Mesendoderm (in vitro differentiated cells): ENCODE measurements at regions not wholly inside any gene's neighbourhood (a gene's known extent, or its start where the extent isn't known, plus 50 kb on each side); places are given as distances from the start of the nearest gene placed in this dataset.
"Not testable (repeated sequence)": the region's sequence is repeated elsewhere in the genome, so short reads cannot be mapped to it uniquely, and the experiment has no call there.

ENCODE experiments used
- DNase-seq: peaks from one replicate; pipeline ENCODE4 v3.0.0; 2013
- H2AK5ac ChIP-seq: 2 replicates; pipeline ENCODE4 v1.6.1; 2013; ENCODE audit warnings: low read length, inconsistent platforms
- H2BK120ac ChIP-seq: 2 replicates; pipeline ENCODE4 v1.6.1; 2013; ENCODE audit warnings: low read depth, mild to moderate bottlenecking, low read length, moderate library complexity, mixed read lengths
- H2BK15ac ChIP-seq: replicated peaks from 2 replicates; pipeline ENCODE4 v1.6.1; 2013; ENCODE audit warnings: low read depth, mild to moderate bottlenecking, moderate library complexity
- H2BK5ac ChIP-seq: 2 replicates; pipeline ENCODE4 v1.6.1; 2013; ENCODE audit warnings: low read length, inconsistent platforms
- H3K18ac ChIP-seq: 2 replicates; pipeline ENCODE4 v1.6.1; 2013; ENCODE audit warnings: mild to moderate bottlenecking, low read length, mixed read lengths
- H3K23ac ChIP-seq: one replicate; pipeline ENCODE4 v1.6.1; 2013; ENCODE audit warnings: low read length
- H3K27ac ChIP-seq: 2 replicates; pipeline ENCODE4 v1.5.1; 2013; ENCODE audit warnings: low read depth, mild to moderate bottlenecking, inconsistent platforms, low read length, moderate library complexity
- H3K27me3 ChIP-seq: 2 replicates; pipeline ENCODE4 v1.6.1; 2013; ENCODE audit warnings: low read length, control low read depth, mild to moderate bottlenecking, inconsistent platforms; ENCODE audit not compliant: insufficient read depth, poor library complexity
- H3K36me3 ChIP-seq: 2 replicates; pipeline ENCODE4 v1.6.1; 2013; ENCODE audit warnings: low read length, inconsistent platforms; ENCODE audit not compliant: control insufficient read depth, insufficient read depth
- H3K4ac ChIP-seq: one replicate; pipeline ENCODE4 v1.6.1; 2013; ENCODE audit warnings: low read depth, mild to moderate bottlenecking, low read length, moderate library complexity
- H3K4me1 ChIP-seq: 2 replicates; pipeline ENCODE4 v1.6.1; 2013; ENCODE audit warnings: low read depth, low read length, inconsistent platforms; ENCODE audit not compliant: control insufficient read depth
- H3K4me2 ChIP-seq: 2 replicates; pipeline ENCODE4 v1.6.1; 2013; ENCODE audit warnings: low read length
- H3K4me3 ChIP-seq: 2 replicates; pipeline ENCODE4 v1.5.1; 2013; ENCODE audit warnings: mild to moderate bottlenecking, low read length
- H3K56ac ChIP-seq: one replicate; pipeline ENCODE4 v1.6.1; 2013; ENCODE audit warnings: low read length
- H3K79me1 ChIP-seq: 2 replicates; pipeline ENCODE4 v1.6.1; 2013; ENCODE audit warnings: low read length, inconsistent platforms
- H3K79me2 ChIP-seq: 2 replicates; pipeline ENCODE4 v1.6.1; 2013; ENCODE audit warnings: mild to moderate bottlenecking, low read length; ENCODE audit not compliant: control insufficient read depth, insufficient read depth
- H3K9ac ChIP-seq: 2 replicates; pipeline ENCODE4 v1.6.1; 2013; ENCODE audit warnings: low read length, inconsistent platforms
- H4K5ac ChIP-seq: one replicate; pipeline ENCODE4 v1.6.1; 2013; ENCODE audit warnings: low read length
- H4K8ac ChIP-seq: one replicate; pipeline ENCODE4 v1.6.1; 2013; ENCODE audit warnings: low read depth, mild to moderate bottlenecking, control low read depth, low read length, moderate library complexity
- WGBS: extraction: QIAGEN DNeasy Blood & Tissue Kit; methylation state at CpG from one replicate; pipeline ENCODE4 v1.1.7; 2013; ENCODE audit warnings: low lambda C conversion rate, missing lambda C conversion rate; ENCODE audit not compliant: insufficient coverage; ENCODE audit errors: extremely low coverage; 5-methylcytosine and 5-hydroxymethylcytosine counted together

DNA sequence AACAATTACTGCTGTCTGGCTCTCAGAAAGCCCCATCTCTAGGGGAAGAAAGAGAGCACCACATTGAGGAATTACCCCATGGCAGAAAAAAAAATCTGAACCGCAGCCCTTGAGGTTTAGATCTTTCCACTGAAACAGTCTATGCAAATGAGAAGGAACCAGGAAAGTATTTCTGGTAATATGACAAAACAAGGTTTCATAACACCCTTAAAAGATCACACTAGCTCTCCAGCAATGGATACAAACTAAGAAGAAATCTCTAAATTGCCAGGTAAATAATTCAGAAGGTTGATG is 427.1 kb downstream of the PRELID2 start:
- WGBS = no CpG with 5 or more reads among the region's 1 CpG
- no peak overlapping the region for H3K23ac ChIP-seq

DNA sequence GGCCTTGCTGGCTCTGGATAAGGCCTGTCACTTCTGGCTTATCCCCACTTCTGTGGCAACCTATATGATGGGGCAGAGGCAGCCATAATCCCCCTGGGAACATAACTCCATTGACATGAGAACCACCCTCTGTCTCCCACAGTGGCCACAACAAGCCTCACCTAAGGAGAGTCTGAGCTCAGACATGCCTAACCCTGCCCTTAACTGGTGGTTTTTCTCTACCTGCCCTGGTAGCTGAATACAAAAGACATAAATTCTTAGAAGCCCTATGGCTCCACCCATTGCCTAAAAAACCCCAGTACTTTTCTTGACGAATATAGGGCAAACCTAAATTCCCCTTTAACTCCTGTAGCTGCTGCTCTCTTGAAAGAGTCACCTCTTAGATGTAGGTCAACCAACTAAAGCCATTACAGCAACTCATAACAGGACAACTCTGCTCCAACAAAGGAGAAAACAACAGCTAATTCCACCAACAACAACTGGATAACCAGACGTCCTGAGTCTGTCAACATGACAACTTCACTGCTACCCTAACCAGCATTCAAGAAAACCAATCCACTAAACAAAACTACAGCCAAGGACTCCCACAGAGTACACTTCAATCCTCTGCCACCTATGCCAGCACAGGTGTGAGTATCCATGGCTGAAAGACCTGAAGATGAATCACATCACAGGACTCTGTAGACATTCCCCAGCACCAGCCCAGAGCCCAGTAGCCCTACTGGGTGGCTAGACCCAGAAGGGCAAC is 427.7 kb downstream of the PRELID2 start:
- Histone ChIP-seq H2BK5ac (no peak overlapping the region), H3K4me1 (no peaks in the 10 kb centered on the region), H3K56ac (no peak overlapping the region), H3K4ac (no peak overlapping the region), H3K27me3 (no peaks in the 10 kb centered on the region), H2AK5ac (no peak overlapping the region), H3K27ac (no peak overlapping the region), H4K5ac (no peak overlapping the region), H2BK120ac (no peak overlapping the region), H3K18ac (no peak overlapping the region), H4K8ac (no peak overlapping the region), H3K79me2 (no peaks in the 10 kb centered on the region), H3K4me2 (no peak overlapping the region), H3K79me1 (no peaks in the 10 kb centered on the region), H3K9ac (no peak overlapping the region), H3K36me3 (no peaks in the 10 kb centered on the region), H3K23ac (no peak overlapping the region), H2BK15ac (no peak overlapping the region), H3K4me3 (no peak overlapping the region)
- no peak for DNase-seq
- WGBS = no CpG with 5 or more reads among the region's 2 CpGs

More for the DNA sequence above, 427.1 kb downstream of the PRELID2 start:
- H3K4ac ChIP-seq = no peak overlapping the region
- no peak overlapping the region for H3K9ac ChIP-seq
- H2BK5ac ChIP-seq = no peak overlapping the region
- no peaks in the 10 kb centered on the region for H3K36me3 ChIP-seq
- H3K4me3 ChIP-seq = no peak overlapping the region
- H3K18ac ChIP-seq = no peak overlapping the region
- H3K27me3 ChIP-seq = no peaks in the 10 kb centered on the region
- no peak overlapping the region for H3K27ac ChIP-seq
- H3K56ac ChIP-seq = no peak overlapping the region
- H4K5ac ChIP-seq = no peak overlapping the region
- H3K79me2 ChIP-seq = no peaks in the 10 kb centered on the region
- no peaks in the 10 kb centered on the region for H3K79me1 ChIP-seq
- no peaks in the 10 kb centered on the region for H3K4me1 ChIP-seq
- no peak overlapping the region for H2BK15ac ChIP-seq
- no peak overlapping the region for H2AK5ac ChIP-seq
- H3K4me2 ChIP-seq = no peak overlapping the region
- H2BK120ac ChIP-seq = no peak overlapping the region
- H4K8ac ChIP-seq = no peak overlapping the region
- DNase-seq = no peak

- H3K79me1 ChIP-seq = no peaks in the 10 kb centered on the region
- H2BK120ac ChIP-seq = no peak overlapping the region
- no peak overlapping the region for H3K23ac ChIP-seq
- H4K8ac ChIP-seq = no peak overlapping the region
- no peaks in the 10 kb centered on the region for H3K79me2 ChIP-seq
- no peaks in the 10 kb centered on the region for H3K27me3 ChIP-seq
- H3K4me1 ChIP-seq = no peaks in the 10 kb centered on the region
- no peaks in the 10 kb centered on the region for H3K36me3 ChIP-seq
- H3K4ac ChIP-seq = no peak overlapping the region
- no peak overlapping the region for H3K4me2 ChIP-seq
- H2BK5ac ChIP-seq = no peak overlapping the region
- no peak overlapping the region for H3K27ac ChIP-seq
- H3K4me3 ChIP-seq = no peak overlapping the region
- H3K18ac ChIP-seq = no peak overlapping the region
- no peak overlapping the region for H4K5ac ChIP-seq
- no peak overlapping the region for H3K56ac ChIP-seq
- no peak overlapping the region for H2AK5ac ChIP-seq
- H3K9ac ChIP-seq = no peak overlapping the region
- no peak overlapping the region for H2BK15ac ChIP-seq
- no CpG with 5 or more reads among the region's 7 CpGs for WGBS
- DNase-seq = no peak
Measured at GRCh38 chr5:145403992-145404391, 431.1 kb downstream of the PRELID2 start.

DNA sequence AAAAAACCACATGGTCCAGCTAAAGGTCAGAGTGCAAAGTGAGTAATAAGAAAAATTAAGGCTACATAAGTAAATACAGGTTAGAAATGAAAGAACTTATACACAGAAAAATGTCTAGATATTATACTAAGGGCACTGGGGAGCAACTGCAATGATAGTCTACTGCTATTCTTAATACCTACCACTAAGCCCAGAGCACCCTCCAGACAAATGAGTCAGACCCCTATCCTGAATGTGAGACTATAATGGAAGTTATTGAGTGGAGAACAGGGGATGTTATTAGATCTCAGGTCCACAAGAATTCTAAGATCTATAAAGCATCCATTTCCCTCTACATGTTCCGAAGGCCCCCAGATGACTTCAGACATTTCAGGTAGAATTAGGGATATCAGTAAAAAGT is 438.3 kb downstream of the PRELID2 start:
- no peak overlapping the region for H3K56ac ChIP-seq
- DNase-seq = no peak
- WGBS = no CpG with 5 or more reads among the region's 1 CpG

GRCh38 chr5:145395151-145395550 is 440.0 kb downstream of the PRELID2 start:
- not testable (repeated sequence) for H2BK5ac ChIP-seq, H2AK5ac ChIP-seq, H4K5ac ChIP-seq, H3K23ac ChIP-seq, H3K18ac ChIP-seq, H3K27ac ChIP-seq, H3K56ac ChIP-seq, H3K27me3 ChIP-seq, DNase-seq, H3K4me1 ChIP-seq, H3K4me3 ChIP-seq, H3K36me3 ChIP-seq, H3K79me2 ChIP-seq, H3K4ac ChIP-seq, H3K4me2 ChIP-seq, H3K9ac ChIP-seq, H2BK15ac ChIP-seq, H3K79me1 ChIP-seq, H4K8ac ChIP-seq, H2BK120ac ChIP-seq
- no CpG with 5 or more reads among the region's 7 CpGs for WGBS

More for the DNA sequence above, 438.3 kb downstream of the PRELID2 start:
- Histone ChIP-seq H3K27ac (no peak overlapping the region), H3K9ac (no peak overlapping the region), H2BK15ac (no peak overlapping the region), H4K8ac (no peak overlapping the region), H3K79me2 (no peaks in the 10 kb centered on the region), H3K36me3 (no peaks in the 10 kb centered on the region), H3K4me1 (no peaks in the 10 kb centered on the region), H2BK120ac (no peak overlapping the region), H3K4me3 (no peak overlapping the region), H3K23ac (no peak overlapping the region), H3K79me1 (no peaks in the 10 kb centered on the region), H4K5ac (no peak overlapping the region), H3K4me2 (no peak overlapping the region), H2BK5ac (no peak overlapping the region), H3K27me3 (no peaks in the 10 kb centered on the region), H2AK5ac (no peak overlapping the region), H3K18ac (no peak overlapping the region), H3K4ac (no peak overlapping the region)

DNA sequence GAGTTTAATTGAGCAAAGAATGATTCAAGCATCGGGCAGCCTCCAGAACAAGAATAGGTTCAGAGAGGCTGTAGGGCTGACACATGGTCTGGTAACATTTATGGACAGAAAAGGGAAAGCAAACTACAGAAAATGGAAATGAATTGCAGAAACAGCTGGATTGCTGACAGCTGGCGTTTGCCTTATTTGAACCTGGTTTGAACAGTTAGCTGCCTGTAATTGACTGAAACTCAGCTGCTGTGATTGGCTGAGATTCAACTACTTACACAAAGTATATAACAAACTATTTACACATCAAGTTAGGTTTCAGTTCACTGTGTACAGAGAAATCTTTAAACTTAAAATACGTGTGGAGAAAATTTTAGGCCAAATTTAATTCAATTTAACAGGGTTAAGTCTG is 441.7 kb downstream of the PRELID2 start:
- Histone ChIP-seq H3K36me3 (no peaks in the 10 kb centered on the region), H3K4ac (no peak overlapping the region), H3K9ac (no peak overlapping the region), H3K79me2 (no peaks in the 10 kb centered on the region), H2AK5ac (no peak overlapping the region), H4K8ac (no peak overlapping the region), H3K79me1 (no peaks in the 10 kb centered on the region), H3K4me2 (no peak overlapping the region), H3K18ac (no peak overlapping the region), H3K27me3 (no peaks in the 10 kb centered on the region), H2BK5ac (no peak overlapping the region), H3K4me1 (no peaks in the 10 kb centered on the region), H3K4me3 (no peak overlapping the region), H2BK15ac (no peak overlapping the region), H2BK120ac (no peak overlapping the region), H4K5ac (no peak overlapping the region), H3K23ac (no peak overlapping the region), H3K27ac (no peak overlapping the region), H3K56ac (no peak overlapping the region)
- no peak for DNase-seq
- WGBS = no CpG with 5 or more reads among the region's 3 CpGs
